ENCODE measurements at regions not wholly inside any gene's neighbourhood (a gene's known extent, or its start where the extent isn't known, plus 50 kb on each side); places are given as distances from the start of the nearest gene placed in this dataset.

GRCh38 chr4:38567457-38567856 lies 96.5 kb upstream of the KLF3 start:
- no peak for TF ChIP-seq RCOR1 (IDR thresholded peaks at IDR 0.05; ENCODE audit: insufficient replicate concordance, low read length)
- TF ChIP-seq POLR2A (IDR thresholded peaks at IDR 0.05; ENCODE audit: low read depth, low read length): no peak
- no peak for TF ChIP-seq CTCF (conservative IDR thresholded peaks at IDR 0.05; ENCODE audit: low read depth, low read length)
- TF ChIP-seq RFX5 (IDR thresholded peaks at IDR 0.05; ENCODE audit: low read depth, low read length): no peak
- no peak for TF ChIP-seq CHD1 (IDR thresholded peaks at IDR 0.05; ENCODE audit: low read depth, low read length)
- Histone ChIP-seq H3K4me3 (ENCODE audit: insufficient read depth, low read depth, low read length) (no peak overlapping the region), H3K56ac (ENCODE audit: extremely low read depth, insufficient read depth, low read length) (no peak overlapping the region), H2AK5ac (ENCODE audit: low read depth, low read length) (no peak overlapping the region), H3K4me2 (ENCODE audit: low read depth, low read length) (no peak overlapping the region), H3K9me1 (ENCODE audit: insufficient read depth, low read length) (0 out of 2 replicates have a peak, but pooled peaks cover 12% of the 10 kb centered on the region), H3K36me3 (ENCODE audit: control insufficient read depth, insufficient read depth, low read length) (no peaks in the 10 kb centered on the region), H3K4me1 (ENCODE audit: control insufficient read depth, insufficient read depth, low read length) (peaks cover 14% of the 10 kb centered on the region), H3K9ac (ENCODE audit: low read depth, low read length) (no peak overlapping the region), H3K18ac (ENCODE audit: low read depth, low read length) (no peak overlapping the region), H2BK5ac (ENCODE audit: low read depth, low read length, poor library complexity, severe bottlenecking) (no peak overlapping the region), H3K23ac (ENCODE audit: low read depth, low read length) (no peak overlapping the region), H4K91ac (ENCODE audit: insufficient read depth, low read depth, low read length) (no peak overlapping the region), H4K20me1 (ENCODE audit: insufficient read depth, low read length) (no peaks in the 10 kb centered on the region), H2AK9ac (replicated peaks; ENCODE audit: low read depth, low read length, poor library complexity) (no peak overlapping the region), H2BK120ac (ENCODE audit: low read depth, low read length) (no peak overlapping the region), H2BK20ac (ENCODE audit: low read depth, low read length) (peak overlapping the region; percentile 56; the same call in 1 of the 2 replicates), H3K27me3 (ENCODE audit: control insufficient read depth, insufficient read depth, low read length) (no peaks in the 10 kb centered on the region), H4K5ac (ENCODE audit: low read depth, low read length) (no peak overlapping the region), H3K27ac (ENCODE audit: insufficient read depth, low read length) (no peak overlapping the region), H4K8ac (ENCODE audit: low read depth in 2 of 2, low read length in 2 of 2) (no peak overlapping the region), H3K79me1 (ENCODE audit: low read depth in 1 of 2, low read length in 2 of 2) (no peaks in the 10 kb centered on the region), H3K14ac (replicated peaks; ENCODE audit: low read depth, low read length) (no peak overlapping the region), H3K4ac (ENCODE audit: low read depth, low read length) (peak overlapping the region; percentile 50; the same call in 1 of the 2 replicates), H2AFZ (replicated peaks; ENCODE audit: low read length, poor library complexity) (no peak overlapping the region), H3K9me3 (ENCODE audit: control insufficient read depth, insufficient read depth, low read length) (no peaks in the 10 kb centered on the region), H2BK15ac (ENCODE audit: low read depth, low read length) (no peak overlapping the region; the same call in 2 of the 3 replicates)
- WGBS, 2 experiments (ENCODE audit: extremely low coverage in 2 of 2, insufficient read length in 1 of 2): 80% methylated on average over 1 of the region's 5 CpGs; no CpG with 5 or more reads in 1 of the 2 experiments
- ChIA-PET CTCF (no interaction called here), POLR2A (ENCODE audit: unreplicated experiment) (no interaction called here)
- intact Hi-C loops (cut with micrococcal nuclease): no loop called here
- no TSS peak for BruUV-seq (replicated peaks)
- ATAC-seq (ENCODE audit: low read depth): no peak
- in situ Hi-C loops (cut with MboI; ENCODE audit: low sequenced_read_pairs): no loop called here
- DNase-seq: peak; percentile 21
- dilution Hi-C loops (cut with HindIII; ENCODE audit: low sequenced_read_pairs, unreplicated experiment): no loop called here

Measured in IMR-90 (cell line).